ENCODE measurements at regions not wholly inside any gene's neighbourhood (a gene's known extent, or its start where the extent isn't known, plus 50 kb on each side); places are given as distances from the start of the nearest gene placed in this dataset.

DNA sequence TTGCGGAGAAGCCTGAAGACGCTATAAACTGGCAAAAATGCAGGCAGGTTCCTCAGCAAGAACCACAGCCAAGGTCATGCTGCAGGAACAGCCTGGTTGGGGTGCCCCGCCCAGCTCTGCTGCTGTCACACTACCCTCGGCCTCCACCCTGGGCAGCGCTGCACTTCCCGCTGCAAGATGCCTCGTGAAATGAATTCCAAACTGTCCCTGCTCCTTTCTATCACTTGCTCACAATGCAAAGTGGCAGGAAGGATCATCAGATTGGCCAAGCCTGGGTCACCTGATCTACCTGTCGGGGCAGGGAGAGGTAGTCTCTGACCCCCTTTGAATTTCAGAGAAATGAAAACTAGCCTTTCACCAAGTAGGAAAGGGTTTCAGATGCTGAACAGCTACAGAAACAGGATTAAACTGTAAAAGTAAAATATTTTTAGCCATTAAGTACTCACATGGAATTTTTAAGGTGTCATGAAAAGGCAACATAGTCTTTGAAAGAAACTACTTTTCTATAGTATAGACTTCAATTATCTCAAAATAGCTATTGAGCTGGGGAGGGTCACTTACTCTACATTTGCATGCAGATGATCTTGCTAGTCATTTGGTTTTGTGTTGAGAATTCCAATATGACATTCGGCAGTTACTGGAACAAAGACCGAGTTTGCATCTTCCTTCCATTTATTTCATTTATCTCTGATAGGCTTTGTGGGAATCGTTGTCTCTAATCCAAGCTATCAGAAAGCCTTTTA, 236.4 kb upstream of the ASCC3 start:
- no peaks in the 10 kb centered on the region for H3K36me3 ChIP-seq (ENCODE audit: control insufficient read depth, insufficient read depth, low read length)
- no peak overlapping the region for H3K4me3 ChIP-seq (ENCODE audit: low read depth, low read length)
- H3K27me3 ChIP-seq (ENCODE audit: control insufficient read depth, insufficient read depth, low read length) = no peaks in the 10 kb centered on the region
- TF ChIP-seq, protein P1, sequence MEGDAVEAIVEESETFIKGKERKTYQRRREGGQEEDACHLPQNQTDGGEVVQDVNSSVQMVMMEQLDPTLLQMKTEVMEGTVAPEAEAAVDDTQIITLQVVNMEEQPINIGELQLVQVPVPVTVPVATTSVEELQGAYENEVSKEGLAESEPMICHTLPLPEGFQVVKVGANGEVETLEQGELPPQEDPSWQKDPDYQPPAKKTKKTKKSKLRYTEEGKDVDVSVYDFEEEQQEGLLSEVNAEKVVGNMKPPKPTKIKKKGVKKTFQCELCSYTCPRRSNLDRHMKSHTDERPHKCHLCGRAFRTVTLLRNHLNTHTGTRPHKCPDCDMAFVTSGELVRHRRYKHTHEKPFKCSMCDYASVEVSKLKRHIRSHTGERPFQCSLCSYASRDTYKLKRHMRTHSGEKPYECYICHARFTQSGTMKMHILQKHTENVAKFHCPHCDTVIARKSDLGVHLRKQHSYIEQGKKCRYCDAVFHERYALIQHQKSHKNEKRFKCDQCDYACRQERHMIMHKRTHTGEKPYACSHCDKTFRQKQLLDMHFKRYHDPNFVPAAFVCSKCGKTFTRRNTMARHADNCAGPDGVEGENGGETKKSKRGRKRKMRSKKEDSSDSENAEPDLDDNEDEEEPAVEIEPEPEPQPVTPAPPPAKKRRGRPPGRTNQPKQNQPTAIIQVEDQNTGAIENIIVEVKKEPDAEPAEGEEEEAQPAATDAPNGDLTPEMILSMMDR (IDR thresholded peaks at IDR 0.05; ENCODE audit: insufficient read depth, low read length, poor library complexity, severe bottlenecking) = no peak
- DNase-seq (ENCODE audit: low read depth) = no peak

DNA sequence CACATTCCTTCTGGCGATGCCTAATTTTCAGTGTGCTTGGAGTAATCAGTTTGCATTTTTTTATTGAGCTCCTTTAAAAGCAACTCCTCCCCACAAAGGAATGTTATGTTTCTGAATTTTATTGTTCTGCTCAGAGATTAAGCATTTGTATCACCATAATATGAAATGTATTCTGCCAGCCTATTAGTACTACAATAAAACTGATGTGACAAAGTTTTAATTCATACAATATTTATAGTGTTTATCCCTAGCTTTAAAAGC, 236.9 kb upstream of the ASCC3 start:
- Histone ChIP-seq H3K36me3 (ENCODE audit: control insufficient read depth, insufficient read depth, low read length) (no peaks in the 10 kb centered on the region), H3K4me3 (ENCODE audit: low read depth, low read length) (no peak overlapping the region), H3K27me3 (ENCODE audit: control insufficient read depth, insufficient read depth, low read length) (no peaks in the 10 kb centered on the region)
- TF ChIP-seq, protein P1 (IDR thresholded peaks at IDR 0.05; ENCODE audit: insufficient read depth, low read length, poor library complexity, severe bottlenecking) = no peak
- DNase-seq (ENCODE audit: low read depth) = no peak

DNA sequence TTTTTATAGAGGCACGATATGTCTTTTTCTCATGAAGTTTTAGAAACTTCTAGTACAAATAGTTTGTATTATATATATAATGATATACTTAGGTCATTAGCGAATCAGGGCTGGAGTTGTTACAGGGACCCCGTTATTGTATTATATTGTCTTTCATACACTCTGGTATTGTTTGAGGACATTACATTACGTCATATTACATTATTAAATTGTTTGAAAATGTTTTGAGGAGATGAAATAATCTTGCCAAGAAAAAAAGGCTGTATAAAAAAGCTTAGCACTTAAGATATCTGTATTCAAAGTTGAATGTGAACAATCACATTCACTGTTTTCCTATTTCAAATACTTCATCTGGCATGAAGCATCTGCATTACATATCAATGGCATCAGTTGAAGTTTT, 239.6 kb upstream of the ASCC3 start:
- no peak for DNase-seq (ENCODE audit: low read depth)
- H3K4me3 ChIP-seq (ENCODE audit: low read depth, low read length) = no peak overlapping the region
- H3K27me3 ChIP-seq (ENCODE audit: control insufficient read depth, insufficient read depth, low read length) = no peaks in the 10 kb centered on the region
- no peaks in the 10 kb centered on the region for H3K36me3 ChIP-seq (ENCODE audit: control insufficient read depth, insufficient read depth, low read length)
- TF ChIP-seq, protein P1 (IDR thresholded peaks at IDR 0.05; ENCODE audit: insufficient read depth, low read length, poor library complexity, severe bottlenecking) = no peak

DNA sequence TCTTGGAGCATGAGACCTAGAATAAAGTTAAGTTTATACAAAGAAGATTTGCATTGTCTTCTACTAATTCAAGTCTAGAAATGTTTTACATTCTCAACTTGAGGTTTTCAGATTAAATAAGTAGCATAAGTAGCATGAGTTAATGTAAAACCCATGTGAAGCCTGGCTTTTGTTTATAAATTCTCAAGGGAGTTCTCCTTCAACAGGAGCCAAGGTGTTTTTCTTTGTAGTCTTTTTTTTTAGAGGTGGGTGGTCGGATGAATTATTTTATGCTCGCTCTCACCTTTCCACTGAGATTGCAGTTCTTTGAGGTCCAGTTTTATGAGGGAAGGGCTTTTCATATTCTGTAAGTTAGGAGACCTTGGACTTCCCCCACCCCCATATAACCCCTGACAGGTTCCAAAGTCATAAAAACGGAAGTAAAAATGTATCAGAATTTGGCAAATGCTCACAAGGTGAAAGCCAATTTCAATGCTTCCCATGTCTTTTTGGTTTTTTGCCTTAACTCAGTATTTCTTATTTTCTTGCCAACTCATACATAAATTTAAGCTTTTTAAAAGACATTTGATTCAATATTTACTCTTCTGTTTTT, 244.3 kb upstream of the ASCC3 start:
- no peaks in the 10 kb centered on the region for H3K27me3 ChIP-seq (ENCODE audit: control insufficient read depth, insufficient read depth, low read length)
- DNase-seq (ENCODE audit: low read depth) = no peak
- no peak overlapping the region for H3K4me3 ChIP-seq (ENCODE audit: low read depth, low read length)
- H3K36me3 ChIP-seq (ENCODE audit: control insufficient read depth, insufficient read depth, low read length) = no peaks in the 10 kb centered on the region
- TF ChIP-seq, protein P1 (IDR thresholded peaks at IDR 0.05; ENCODE audit: insufficient read depth, low read length, poor library complexity, severe bottlenecking) = no peak

DNA sequence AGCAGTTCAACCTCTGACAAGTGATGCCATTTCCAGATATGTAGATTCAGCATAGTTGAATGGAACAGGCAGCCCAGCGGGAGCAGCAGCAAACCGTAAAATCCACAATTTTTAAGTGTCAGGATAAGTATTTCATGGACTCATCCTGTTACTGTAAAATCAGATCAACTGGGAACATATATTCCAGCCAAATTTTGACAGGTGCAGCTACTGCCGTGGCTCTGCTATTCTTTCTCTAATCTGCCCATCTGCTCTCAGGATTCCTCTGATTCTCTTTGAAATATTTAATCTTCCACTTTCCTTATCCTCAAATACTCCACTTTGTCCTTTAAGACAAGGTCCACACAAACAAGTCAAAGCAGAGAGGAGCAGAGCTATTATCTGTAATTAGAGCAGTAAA, 245.4 kb upstream of the ASCC3 start:
- no peak overlapping the region for H3K4me3 ChIP-seq (ENCODE audit: low read depth, low read length)
- H3K36me3 ChIP-seq (ENCODE audit: control insufficient read depth, insufficient read depth, low read length) = no peaks in the 10 kb centered on the region
- no peak for DNase-seq (ENCODE audit: low read depth)
- TF ChIP-seq, protein P1 (IDR thresholded peaks at IDR 0.05; ENCODE audit: insufficient read depth, low read length, poor library complexity, severe bottlenecking) = no peak
- H3K27me3 ChIP-seq (ENCODE audit: control insufficient read depth, insufficient read depth, low read length) = no peaks in the 10 kb centered on the region

DNA sequence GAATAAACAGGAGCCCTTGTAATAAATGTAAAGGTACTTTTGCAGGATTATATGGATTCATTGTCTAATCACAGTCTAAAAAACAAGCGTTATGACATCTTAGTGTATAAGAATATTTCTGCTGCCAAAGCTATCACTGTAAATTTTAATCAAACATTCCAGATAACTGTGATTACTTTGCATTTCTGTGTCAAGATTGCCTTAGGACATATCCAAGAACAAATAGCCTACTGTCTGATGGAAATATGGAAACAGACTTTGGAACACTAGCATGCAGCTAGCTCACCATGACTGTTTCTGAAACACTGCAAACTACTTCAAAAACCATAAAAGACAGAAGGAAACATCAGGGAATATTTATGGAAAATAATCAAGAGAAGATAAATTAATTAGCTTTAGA, 248.7 kb upstream of the ASCC3 start:
- no peak overlapping the region for H3K4me3 ChIP-seq (ENCODE audit: low read depth, low read length)
- H3K27me3 ChIP-seq (ENCODE audit: control insufficient read depth, insufficient read depth, low read length) = no peaks in the 10 kb centered on the region
- no peaks in the 10 kb centered on the region for H3K36me3 ChIP-seq (ENCODE audit: control insufficient read depth, insufficient read depth, low read length)
- no peak for DNase-seq (ENCODE audit: low read depth)
- TF ChIP-seq, protein P1 (IDR thresholded peaks at IDR 0.05; ENCODE audit: insufficient read depth, low read length, poor library complexity, severe bottlenecking) = no peak

Data from kidney epithelial cell (primary cell).